GM12875 (cell line): ENCODE measurements at regions not wholly inside any gene's neighbourhood (a gene's known extent, or its start where the extent isn't known, plus 50 kb on each side); places are given as distances from the start of the nearest gene placed in this dataset.

Experiments
- H3K4me3 ChIP-seq: one replicate; pipeline ENCODE4 v1.5.1; 2011; ENCODE audit warnings: low read depth, low read length, control low read depth
- TF ChIP-seq, protein P1 (sequence below): IDR thresholded peaks from 2 replicates; pipeline ENCODE4 v1.5.1; 2011; ENCODE audit warnings: low read depth, mild to moderate bottlenecking, control low read depth, inconsistent platforms, low read length, moderate library complexity, borderline replicate concordance; ENCODE audit not compliant: insufficient read depth

DNA sequence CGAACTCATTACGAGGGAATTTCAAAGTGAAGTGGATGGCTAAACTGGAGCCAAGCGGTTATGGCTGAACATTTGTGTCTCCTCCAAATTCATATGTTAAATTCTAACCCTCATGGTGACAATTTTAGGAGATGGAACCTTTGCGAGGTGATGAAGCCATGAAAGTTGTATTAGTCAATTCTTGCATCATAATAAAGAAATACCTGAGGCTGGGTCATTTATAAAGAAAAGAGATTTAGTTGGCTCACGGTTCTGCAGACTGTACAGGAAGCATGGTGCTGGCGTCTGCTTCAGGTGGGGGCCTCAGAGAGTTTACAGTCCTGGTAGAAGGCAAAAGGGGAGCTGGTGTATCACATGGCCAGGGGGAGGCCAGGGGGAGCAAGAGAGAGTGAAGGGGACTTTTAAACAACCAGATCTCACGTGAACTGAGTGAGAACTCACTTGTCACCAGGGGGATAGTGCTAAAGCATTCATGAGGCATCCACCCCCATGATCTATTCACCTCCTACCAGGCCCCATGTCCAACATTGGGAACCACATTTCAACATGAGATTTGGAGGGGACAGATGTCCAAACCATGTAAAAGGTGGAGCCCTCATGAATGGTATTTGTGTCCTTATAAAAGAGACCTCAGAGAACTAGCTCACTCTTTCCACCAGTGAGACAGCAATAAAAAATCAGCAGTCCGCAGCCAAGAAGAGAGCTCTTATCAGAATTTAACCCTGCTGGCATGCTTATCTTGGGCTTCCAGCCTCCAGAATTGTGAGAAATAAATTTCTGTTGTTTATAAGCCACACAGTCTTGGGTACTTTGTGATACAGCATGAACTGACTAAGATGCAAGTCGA lies 143.4 kb downstream of the MTRR start:
- no peak overlapping the region for H3K4me3 ChIP-seq
- TF ChIP-seq, protein P1, sequence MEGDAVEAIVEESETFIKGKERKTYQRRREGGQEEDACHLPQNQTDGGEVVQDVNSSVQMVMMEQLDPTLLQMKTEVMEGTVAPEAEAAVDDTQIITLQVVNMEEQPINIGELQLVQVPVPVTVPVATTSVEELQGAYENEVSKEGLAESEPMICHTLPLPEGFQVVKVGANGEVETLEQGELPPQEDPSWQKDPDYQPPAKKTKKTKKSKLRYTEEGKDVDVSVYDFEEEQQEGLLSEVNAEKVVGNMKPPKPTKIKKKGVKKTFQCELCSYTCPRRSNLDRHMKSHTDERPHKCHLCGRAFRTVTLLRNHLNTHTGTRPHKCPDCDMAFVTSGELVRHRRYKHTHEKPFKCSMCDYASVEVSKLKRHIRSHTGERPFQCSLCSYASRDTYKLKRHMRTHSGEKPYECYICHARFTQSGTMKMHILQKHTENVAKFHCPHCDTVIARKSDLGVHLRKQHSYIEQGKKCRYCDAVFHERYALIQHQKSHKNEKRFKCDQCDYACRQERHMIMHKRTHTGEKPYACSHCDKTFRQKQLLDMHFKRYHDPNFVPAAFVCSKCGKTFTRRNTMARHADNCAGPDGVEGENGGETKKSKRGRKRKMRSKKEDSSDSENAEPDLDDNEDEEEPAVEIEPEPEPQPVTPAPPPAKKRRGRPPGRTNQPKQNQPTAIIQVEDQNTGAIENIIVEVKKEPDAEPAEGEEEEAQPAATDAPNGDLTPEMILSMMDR: no peak

DNA sequence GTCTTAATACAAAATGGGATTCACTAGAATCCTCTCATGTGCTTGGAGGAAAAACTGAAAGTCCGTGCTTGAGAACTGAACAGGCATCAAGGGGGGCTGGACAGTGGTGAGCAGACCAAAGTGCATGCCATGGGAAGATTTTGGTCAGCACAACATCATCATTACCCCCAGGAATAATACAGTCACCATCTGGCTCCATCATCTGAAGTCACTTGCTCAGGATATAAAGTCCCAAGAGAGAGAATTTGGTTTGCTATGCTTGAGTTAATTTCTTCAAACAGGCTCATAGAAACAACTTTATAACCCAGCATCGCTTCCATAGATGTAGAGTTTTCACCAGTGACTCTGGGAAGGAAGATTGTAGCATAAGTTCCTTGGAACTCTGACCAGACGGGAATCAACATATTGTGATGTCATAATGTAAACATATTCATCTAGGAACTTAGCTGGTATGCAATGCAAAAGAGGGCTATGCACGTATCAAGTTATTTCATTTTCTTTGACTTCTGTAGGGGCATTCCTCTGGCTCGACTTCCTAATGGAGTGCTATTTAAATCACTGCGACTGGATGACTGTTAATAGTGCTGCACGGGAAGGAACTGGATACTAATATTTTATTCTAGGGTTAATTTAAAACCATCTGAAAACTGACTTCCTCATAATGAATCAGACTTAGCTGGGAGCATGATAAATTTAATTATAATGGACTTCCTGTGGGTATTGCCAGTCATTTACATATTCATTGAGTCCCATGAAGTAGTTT lies 145.2 kb downstream of the MTRR start:
- H3K4me3 ChIP-seq: no peak overlapping the region

DNA sequence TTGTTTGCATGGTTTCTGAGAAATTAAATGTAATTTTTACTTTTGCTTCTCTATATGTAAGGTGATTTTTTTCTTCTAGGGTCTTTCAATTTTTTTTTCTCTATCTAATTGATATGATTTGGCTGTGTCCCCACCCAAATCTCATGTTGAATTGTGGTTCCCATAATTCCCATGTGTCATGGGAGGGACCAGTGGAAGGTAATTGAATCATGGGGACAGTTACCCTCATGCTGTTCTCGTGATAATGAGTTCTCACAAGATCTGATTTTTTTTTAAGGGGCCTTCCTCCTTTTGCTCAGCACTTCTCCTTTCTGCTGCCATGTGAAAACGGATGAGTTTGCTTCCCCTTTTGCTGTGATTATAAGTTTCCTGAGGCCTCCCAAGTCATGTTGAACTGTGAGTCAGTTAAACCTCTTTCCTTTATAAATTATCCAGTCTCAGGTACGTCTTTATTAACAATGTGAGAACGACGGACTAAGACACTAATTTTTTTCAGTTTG lies 150.8 kb downstream of the MTRR start:
- TF ChIP-seq, protein P1: no peak
- no peak overlapping the region for H3K4me3 ChIP-seq

More for the DNA sequence above, 145.2 kb downstream of the MTRR start:
- TF ChIP-seq, protein P1: no peak

DNA sequence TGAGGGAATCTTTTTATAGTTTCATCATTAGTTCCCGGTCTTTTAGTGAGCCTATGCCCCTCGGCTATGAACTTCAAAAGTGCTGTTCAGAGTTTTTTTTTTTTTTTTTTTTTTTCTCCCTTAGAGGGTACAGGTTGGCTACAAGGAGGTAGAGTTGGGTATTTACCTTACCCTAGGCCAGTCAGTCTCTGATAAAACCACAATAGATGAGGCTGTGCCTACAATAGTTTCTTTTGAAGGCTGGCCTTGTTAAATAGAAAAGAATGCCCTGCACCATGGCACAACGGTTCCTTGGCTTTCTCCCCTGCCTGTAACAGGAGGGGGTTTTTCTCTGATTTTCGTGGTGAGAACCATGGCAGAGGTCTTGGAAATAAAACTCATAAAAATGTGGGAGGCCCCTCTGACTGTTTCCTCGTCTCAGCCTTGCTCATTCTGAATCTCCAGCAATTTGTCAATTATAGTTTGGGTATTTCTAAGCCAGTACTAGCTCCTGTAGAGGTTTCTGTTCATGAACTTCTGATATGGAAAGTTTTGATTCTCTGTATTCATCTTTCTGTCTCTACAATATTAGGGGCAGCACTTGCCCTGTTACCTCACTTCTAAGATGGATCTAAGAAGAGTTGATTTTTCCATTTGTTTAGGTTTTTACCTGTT lies 152.0 kb downstream of the MTRR start:
- TF ChIP-seq, protein P1: no peak

DNA sequence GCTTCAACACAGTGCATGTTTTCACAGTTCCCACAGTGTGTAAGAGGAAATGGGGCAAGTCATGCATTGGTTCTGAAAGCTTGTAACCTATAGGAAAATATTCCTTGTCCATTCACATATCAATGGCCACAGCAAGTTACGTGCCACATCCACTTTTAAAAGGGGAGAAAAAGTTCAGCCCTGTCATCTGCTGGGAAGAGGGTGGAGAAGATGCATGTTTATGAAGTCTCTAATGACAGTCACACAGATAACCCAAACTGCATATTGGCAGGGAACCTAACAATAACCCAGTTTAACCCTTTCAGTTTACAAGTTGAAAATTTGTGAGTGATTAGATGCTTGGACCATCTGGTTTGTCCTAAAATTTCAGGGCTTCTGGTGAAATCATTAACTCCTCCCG lies 159.3 kb downstream of the MTRR start:
- TF ChIP-seq, protein P1: no peak
- no peak overlapping the region for H3K4me3 ChIP-seq

More for the DNA sequence above, 152.0 kb downstream of the MTRR start:
- no peak overlapping the region for H3K4me3 ChIP-seq

DNA sequence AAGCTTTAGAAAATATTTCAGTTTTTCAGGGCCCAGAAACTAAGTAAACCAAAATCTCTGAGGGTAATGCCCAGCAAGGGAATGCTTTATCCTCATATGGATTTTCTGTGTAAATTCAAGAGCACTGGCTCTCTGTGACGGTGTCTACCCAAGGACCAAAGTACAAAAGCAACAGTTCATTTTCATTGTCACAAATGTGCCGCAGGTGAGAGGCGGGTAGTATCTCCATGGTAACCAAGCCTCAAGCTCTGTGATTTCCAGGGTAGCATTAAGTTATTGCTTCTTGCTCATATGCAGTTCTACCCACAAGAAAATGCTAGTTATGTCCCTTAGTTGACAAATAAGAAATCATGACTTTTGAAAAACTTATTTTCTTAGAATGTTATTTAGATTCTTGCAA lies 164.3 kb downstream of the MTRR start:
- no peak overlapping the region for H3K4me3 ChIP-seq
- TF ChIP-seq, protein P1: no peak
